ENCODE measurements at regions not wholly inside any gene's neighbourhood (a gene's known extent, or its start where the extent isn't known, plus 50 kb on each side); places are given as distances from the start of the nearest gene placed in this dataset.

DNA sequence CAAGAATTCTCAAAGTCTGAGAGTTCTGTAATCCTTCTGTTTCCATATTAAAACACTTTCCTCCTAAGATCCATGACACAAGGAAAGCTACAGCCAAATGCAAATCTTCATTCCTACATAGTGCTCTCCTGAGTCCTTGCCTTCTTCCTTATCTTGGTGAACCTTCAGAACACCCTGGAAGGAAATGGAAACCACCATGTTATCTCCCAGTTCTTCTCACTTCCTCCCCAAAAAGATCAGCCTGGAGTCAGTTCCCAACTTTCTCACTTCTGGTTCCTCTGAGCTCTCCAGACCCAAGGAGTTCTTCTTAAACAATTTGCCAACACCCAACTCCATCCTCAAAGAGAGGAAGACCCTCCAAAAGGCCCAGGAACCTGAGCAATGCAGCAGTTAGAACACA is 193.3 kb upstream of the CCN2 start:
- TF ChIP-seq, protein P1, sequence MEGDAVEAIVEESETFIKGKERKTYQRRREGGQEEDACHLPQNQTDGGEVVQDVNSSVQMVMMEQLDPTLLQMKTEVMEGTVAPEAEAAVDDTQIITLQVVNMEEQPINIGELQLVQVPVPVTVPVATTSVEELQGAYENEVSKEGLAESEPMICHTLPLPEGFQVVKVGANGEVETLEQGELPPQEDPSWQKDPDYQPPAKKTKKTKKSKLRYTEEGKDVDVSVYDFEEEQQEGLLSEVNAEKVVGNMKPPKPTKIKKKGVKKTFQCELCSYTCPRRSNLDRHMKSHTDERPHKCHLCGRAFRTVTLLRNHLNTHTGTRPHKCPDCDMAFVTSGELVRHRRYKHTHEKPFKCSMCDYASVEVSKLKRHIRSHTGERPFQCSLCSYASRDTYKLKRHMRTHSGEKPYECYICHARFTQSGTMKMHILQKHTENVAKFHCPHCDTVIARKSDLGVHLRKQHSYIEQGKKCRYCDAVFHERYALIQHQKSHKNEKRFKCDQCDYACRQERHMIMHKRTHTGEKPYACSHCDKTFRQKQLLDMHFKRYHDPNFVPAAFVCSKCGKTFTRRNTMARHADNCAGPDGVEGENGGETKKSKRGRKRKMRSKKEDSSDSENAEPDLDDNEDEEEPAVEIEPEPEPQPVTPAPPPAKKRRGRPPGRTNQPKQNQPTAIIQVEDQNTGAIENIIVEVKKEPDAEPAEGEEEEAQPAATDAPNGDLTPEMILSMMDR (conservative IDR thresholded peaks at IDR 0.05; ENCODE audit: low read depth, low read length) = no peak
- TF ChIP-seq RAD21 (IDR thresholded peaks at IDR 0.05; ENCODE audit: low read length) = no peak
- TF ChIP-seq MAZ (IDR thresholded peaks at IDR 0.05; ENCODE audit: borderline replicate concordance, low read depth, low read length) = no peak
- TF ChIP-seq POLR2A (IDR thresholded peaks at IDR 0.05; ENCODE audit: low read depth, low read length) = no peak
- TF ChIP-seq SMC3 (IDR thresholded peaks at IDR 0.05; ENCODE audit: low read depth, low read length) = no peak
- TF ChIP-seq CEBPB (IDR thresholded peaks at IDR 0.05; ENCODE audit: low read depth, low read length) = no peak
- TF ChIP-seq MXI1 (IDR thresholded peaks at IDR 0.05; ENCODE audit: borderline replicate concordance, low read depth, low read length) = no peak
- TF ChIP-seq NFE2L2 (IDR thresholded peaks at IDR 0.05; ENCODE audit: low read depth, low read length) = no peak
- TF ChIP-seq, protein P2, sequence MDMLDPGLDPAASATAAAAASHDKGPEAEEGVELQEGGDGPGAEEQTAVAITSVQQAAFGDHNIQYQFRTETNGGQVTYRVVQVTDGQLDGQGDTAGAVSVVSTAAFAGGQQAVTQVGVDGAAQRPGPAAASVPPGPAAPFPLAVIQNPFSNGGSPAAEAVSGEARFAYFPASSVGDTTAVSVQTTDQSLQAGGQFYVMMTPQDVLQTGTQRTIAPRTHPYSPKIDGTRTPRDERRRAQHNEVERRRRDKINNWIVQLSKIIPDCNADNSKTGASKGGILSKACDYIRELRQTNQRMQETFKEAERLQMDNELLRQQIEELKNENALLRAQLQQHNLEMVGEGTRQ (IDR thresholded peaks at IDR 0.05; ENCODE audit: low read depth, low read length) = no peak

Measured in IMR-90 (cell line).